Immature natural killer cell (primary cell): ENCODE measurements at regions not wholly inside any gene's neighbourhood (a gene's known extent, or its start where the extent isn't known, plus 50 kb on each side); places are given as distances from the start of the nearest gene placed in this dataset.
A peak's percentile ranks its signal among the peaks of the same experiment; 100 is the strongest.

Experiments
- DNase-seq, 3 donors: peaks; one replicate each; pipeline ENCODE4 v3.0.0; 2022; ENCODE audit warnings: mixed read lengths in 1 of 3
- H3K27ac Mint-ChIP-seq, 6 donors: one replicate each; pipeline ENCODE4 v1.8.0; 2020; ENCODE audit warnings: mixed read lengths in 6 of 6, mild to moderate bottlenecking in 5 of 6, inconsistent platforms in 4 of 6, moderate library complexity in 3 of 6
- H3K27me3 Mint-ChIP-seq, 3 donors: one replicate each; pipeline ENCODE4 v1.8.0; 2020 to 2021; ENCODE audit warnings: low read depth in 3 of 3, mild to moderate bottlenecking in 3 of 3, mixed read lengths in 3 of 3, moderate library complexity in 3 of 3, inconsistent platforms in 1 of 3
- H3K36me3 Mint-ChIP-seq, 3 donors: one replicate each; pipeline ENCODE4 v1.8.0; 2020; ENCODE audit warnings: mixed read lengths in 3 of 3, inconsistent platforms in 2 of 3, mild to moderate bottlenecking in 2 of 3
- H3K4me1 Mint-ChIP-seq, 2 donors: one replicate each; pipeline ENCODE4 v1.8.0; 2020; ENCODE audit warnings: inconsistent platforms in 2 of 2, mild to moderate bottlenecking in 2 of 2, mixed read lengths in 2 of 2, moderate library complexity in 1 of 2
- H3K4me3 Mint-ChIP-seq, 5 donors: one replicate each; pipeline ENCODE4 v1.8.0; 2020; ENCODE audit warnings: mild to moderate bottlenecking in 5 of 5, mixed read lengths in 5 of 5, inconsistent platforms in 3 of 5, moderate library complexity in 3 of 5
- H3K9me3 Mint-ChIP-seq, 6 donors: one replicate each; pipeline ENCODE4 v1.8.0; 2020; ENCODE audit warnings: mild to moderate bottlenecking in 6 of 6, mixed read lengths in 6 of 6, inconsistent platforms in 4 of 6, moderate library complexity in 3 of 6

GRCh38 chr5:50947906-50948683 lies 281.7 kb downstream of the PARP8 start:
- peaks cover 0 to 2% (median 0%) of the 10 kb centered on the region in 3 donors for H3K27me3 Mint-ChIP-seq
- H3K36me3 Mint-ChIP-seq, result no peaks in the 10 kb centered on the region
- no peak overlapping the region for H3K27ac Mint-ChIP-seq
- H3K4me1 Mint-ChIP-seq, result no peaks in the 10 kb centered on the region
- H3K9me3 Mint-ChIP-seq, result peaks cover 0 to 10% (median 4%) of the 10 kb centered on the region in 6 donors
- H3K4me3 Mint-ChIP-seq, result no peak overlapping the region
- no peak for DNase-seq

DNA sequence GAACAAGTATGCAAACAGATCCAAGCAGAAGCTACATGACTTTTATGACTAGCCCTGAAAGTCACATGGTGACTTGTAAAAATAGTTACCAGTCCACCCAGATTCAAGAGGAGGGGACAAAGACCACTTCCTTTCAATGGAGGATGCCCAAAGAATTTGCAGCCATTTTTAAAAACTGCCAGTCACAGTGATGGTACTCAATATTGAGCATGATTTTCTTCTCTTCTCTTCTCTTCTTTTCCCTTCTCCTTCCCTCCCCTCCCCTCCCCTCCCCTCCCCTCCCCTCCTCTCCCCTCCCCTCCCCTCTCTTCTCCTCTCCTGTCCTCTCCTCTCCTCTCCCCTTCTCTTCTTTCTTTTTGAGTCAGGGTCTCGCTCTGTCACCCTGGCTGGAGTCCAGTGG lies 286.9 kb downstream of the PARP8 start:
- H3K9me3 Mint-ChIP-seq, result peaks cover 0 to 4% (median 0%) of the 10 kb centered on the region in 6 donors
- peaks cover 0 to 6% (median 2%) of the 10 kb centered on the region in 3 donors for H3K27me3 Mint-ChIP-seq
- no peak for DNase-seq
- no peak overlapping the region for H3K27ac Mint-ChIP-seq
- H3K4me1 Mint-ChIP-seq, result no peaks in the 10 kb centered on the region
- no peak overlapping the region for H3K4me3 Mint-ChIP-seq
- no peaks in the 10 kb centered on the region for H3K36me3 Mint-ChIP-seq

GRCh38 chr5:50958852-50959457 lies 292.5 kb downstream of the PARP8 start:
- DNase-seq, result no peak
- H3K36me3 Mint-ChIP-seq, result no peaks in the 10 kb centered on the region
- peaks cover 9 to 19% (median 12%) of the 10 kb centered on the region in 3 donors for H3K27me3 Mint-ChIP-seq
- peaks cover 10 to 13% of the 10 kb centered on the region in 2 donors for H3K4me1 Mint-ChIP-seq
- no peak overlapping the region for H3K27ac Mint-ChIP-seq
- H3K4me3 Mint-ChIP-seq, result no peak overlapping the region
- H3K9me3 Mint-ChIP-seq, result peaks cover 0 to 5% (median 0%) of the 10 kb centered on the region in 6 donors

- Mint-ChIP-seq H3K4me1 (peaks cover 35 to 46% of the 10 kb centered on the region in 2 donors), H3K27me3 (peaks cover 18 to 54% (median 32%) of the 10 kb centered on the region in 3 donors), H3K4me3 (peak overlapping the region; percentile 69 to 84 (median 82)), H3K36me3 (no peaks in the 10 kb centered on the region), H3K27ac (no peak overlapping the region), H3K9me3 (peaks cover 0 to 8% (median 0%) of the 10 kb centered on the region in 6 donors)
- peak; percentile 16 to 46 (median 27) for DNase-seq
Measured at GRCh38 chr5:50962934-50963872, 296.8 kb downstream of the PARP8 start.

- DNase-seq, result no peak
- peaks cover 0 to 6% (median under 1%) of the 10 kb centered on the region in 6 donors for H3K9me3 Mint-ChIP-seq
- H3K4me3 Mint-ChIP-seq, result peak overlapping the region; percentile 16 to 63 (median 22)
- H3K27ac Mint-ChIP-seq, result no peak overlapping the region
- H3K4me1 Mint-ChIP-seq, result peaks cover 45 to 55% of the 10 kb centered on the region in 2 donors
- H3K27me3 Mint-ChIP-seq, result peaks cover 21 to 59% (median 38%) of the 10 kb centered on the region in 3 donors
- peaks cover 0 to 2% (median 0%) of the 10 kb centered on the region in 3 donors for H3K36me3 Mint-ChIP-seq
Measured at GRCh38 chr5:50963971-50964745, 297.7 kb downstream of the PARP8 start.

DNA sequence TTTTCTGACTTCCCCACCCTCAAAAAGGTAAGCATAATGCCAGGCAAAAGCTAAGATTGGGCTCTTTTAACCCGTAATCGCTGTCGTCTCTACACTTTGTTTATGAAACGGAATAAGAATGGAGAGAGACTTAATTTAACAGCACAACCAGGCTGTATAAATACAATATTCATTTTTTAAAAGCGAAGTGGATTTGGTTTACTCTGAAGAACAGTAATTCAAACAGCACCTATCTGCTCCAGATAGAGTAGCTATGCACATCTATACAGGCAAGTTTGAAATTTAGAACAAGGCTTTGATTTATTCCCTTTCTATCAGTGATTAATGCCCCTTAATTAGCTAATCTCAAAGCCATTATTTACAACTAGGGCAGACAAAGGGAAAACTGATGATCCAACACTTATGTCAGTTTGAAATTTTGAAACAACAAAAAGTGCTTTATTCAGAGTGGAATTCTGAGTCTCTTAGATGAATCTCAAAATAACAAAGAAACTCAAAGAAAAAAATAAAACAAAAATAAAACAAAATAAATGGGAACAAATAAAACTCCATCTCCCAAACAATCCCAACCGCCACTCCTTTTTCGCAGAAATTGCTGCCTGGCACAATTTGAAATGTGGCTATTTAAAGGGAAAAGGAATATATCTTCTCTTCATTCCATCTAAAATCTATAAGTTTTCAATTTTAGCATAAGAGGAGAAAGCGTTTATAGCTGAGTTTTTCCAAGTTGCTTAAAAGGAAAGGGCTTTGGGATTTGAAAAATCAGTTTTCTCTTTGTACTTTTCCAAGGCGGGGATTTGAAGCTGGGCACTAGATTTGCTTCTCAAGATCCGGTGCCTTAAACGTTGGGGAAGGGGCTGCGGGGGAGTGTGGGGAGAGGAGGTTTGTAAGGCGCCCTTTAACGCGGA lies 298.6 kb downstream of the PARP8 start:
- Mint-ChIP-seq H3K4me3 (peak overlapping the region in 2 of 5 donors; percentile 60 to 63), H3K36me3 (peaks cover 0 to 2% (median 0%) of the 10 kb centered on the region in 3 donors), H3K4me1 (peaks cover 45 to 55% of the 10 kb centered on the region in 2 donors), H3K27ac (no peak overlapping the region), H3K27me3 (peaks cover 25 to 59% (median 38%) of the 10 kb centered on the region in 3 donors), H3K9me3 (peaks cover 0 to 6% (median under 1%) of the 10 kb centered on the region in 6 donors)
- no peak for DNase-seq

DNA sequence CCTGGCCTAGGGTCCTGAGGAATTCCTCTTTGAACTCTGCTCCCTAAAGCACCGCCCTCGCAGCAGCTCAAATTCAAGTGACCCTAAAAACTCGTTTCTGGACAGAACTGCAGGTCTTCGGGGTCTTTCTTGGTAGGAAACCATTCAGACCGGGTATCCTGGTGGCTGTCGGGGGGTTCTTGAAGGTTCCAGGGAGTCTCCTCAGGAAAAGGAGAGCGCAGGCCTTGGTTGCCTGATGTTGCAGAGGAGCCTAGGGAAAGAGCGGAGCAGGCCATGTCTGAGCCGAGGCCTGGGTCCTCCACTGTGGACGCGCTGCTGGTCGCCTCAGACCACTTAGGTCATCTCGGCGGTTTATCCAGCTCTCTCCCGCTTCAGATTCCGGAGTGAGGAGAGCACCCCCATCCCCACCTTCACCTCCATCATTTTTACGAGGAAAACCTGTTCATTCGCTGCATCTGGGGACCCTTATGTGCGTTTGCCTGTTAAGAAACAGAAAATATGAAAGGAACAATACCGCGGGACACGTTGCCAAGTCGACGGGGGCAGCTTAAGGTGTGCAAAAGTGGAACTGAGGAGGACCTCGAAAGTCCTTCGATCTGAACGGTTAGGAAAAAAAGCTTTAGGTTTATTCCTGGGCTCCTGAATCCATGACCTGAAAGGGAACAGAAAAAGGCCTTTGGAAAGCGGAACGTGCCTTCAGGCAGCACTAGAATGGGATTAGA lies 299.4 kb downstream of the PARP8 start:
- H3K27me3 Mint-ChIP-seq, result peaks cover 27 to 55% (median 35%) of the 10 kb centered on the region in 3 donors
- no peak overlapping the region for H3K27ac Mint-ChIP-seq
- H3K4me3 Mint-ChIP-seq, result peak overlapping the region in 3 of 5 donors; percentile 2 to 22 (median 5)
- H3K9me3 Mint-ChIP-seq, result peaks cover 0 to 6% (median under 1%) of the 10 kb centered on the region in 6 donors
- peaks cover 45 to 55% of the 10 kb centered on the region in 2 donors for H3K4me1 Mint-ChIP-seq
- no peak for DNase-seq
- peaks cover 0 to 2% (median 0%) of the 10 kb centered on the region in 3 donors for H3K36me3 Mint-ChIP-seq

DNA sequence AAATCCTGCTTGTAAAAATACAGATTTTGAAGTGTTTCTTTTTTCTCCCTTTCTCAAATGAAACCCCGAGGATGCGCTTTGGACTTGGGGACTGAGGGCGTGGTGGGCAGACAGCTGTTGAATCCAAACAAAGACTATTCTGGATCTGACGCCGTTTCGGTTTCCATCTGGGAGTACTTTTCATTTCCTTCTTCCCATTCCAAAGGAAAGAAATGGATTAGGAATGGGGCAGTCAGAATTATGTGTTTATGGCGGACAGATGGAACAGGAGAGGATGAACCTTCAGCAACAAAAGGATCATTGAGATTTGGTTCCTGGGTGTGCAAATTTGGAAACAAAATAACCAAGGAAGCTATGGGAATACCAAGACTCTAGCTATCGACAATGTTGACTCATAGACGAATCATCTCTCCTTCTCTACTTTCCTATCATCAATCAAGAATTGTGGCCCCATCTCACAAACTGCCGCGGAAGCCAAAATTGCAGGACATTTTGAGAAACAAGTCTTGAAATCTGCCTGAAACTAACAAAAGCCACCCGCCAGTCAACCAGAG lies 300.6 kb downstream of the PARP8 start:
- Mint-ChIP-seq H3K27me3 (peaks cover 28 to 62% (median 35%) of the 10 kb centered on the region in 3 donors), H3K4me1 (peaks cover 45 to 55% of the 10 kb centered on the region in 2 donors), H3K27ac (no peak overlapping the region), H3K36me3 (peaks cover 0 to 2% (median 0%) of the 10 kb centered on the region in 3 donors), H3K9me3 (peaks cover 0 to 6% (median under 1%) of the 10 kb centered on the region in 6 donors), H3K4me3 (peak overlapping the region; percentile 44 to 73 (median 62))
- no peak for DNase-seq

GRCh38 chr5:50967563-50968355 lies 301.3 kb downstream of the PARP8 start:
- Mint-ChIP-seq H3K27ac (no peak overlapping the region), H3K36me3 (peaks cover 0 to 2% (median 0%) of the 10 kb centered on the region in 3 donors), H3K4me3 (peak overlapping the region; percentile 44 to 73 (median 62)), H3K9me3 (peaks cover 0 to 6% (median under 1%) of the 10 kb centered on the region in 6 donors), H3K27me3 (peaks cover 28 to 62% (median 34%) of the 10 kb centered on the region in 3 donors), H3K4me1 (peaks cover 43 to 53% of the 10 kb centered on the region in 2 donors)
- DNase-seq, result no peak

DNA sequence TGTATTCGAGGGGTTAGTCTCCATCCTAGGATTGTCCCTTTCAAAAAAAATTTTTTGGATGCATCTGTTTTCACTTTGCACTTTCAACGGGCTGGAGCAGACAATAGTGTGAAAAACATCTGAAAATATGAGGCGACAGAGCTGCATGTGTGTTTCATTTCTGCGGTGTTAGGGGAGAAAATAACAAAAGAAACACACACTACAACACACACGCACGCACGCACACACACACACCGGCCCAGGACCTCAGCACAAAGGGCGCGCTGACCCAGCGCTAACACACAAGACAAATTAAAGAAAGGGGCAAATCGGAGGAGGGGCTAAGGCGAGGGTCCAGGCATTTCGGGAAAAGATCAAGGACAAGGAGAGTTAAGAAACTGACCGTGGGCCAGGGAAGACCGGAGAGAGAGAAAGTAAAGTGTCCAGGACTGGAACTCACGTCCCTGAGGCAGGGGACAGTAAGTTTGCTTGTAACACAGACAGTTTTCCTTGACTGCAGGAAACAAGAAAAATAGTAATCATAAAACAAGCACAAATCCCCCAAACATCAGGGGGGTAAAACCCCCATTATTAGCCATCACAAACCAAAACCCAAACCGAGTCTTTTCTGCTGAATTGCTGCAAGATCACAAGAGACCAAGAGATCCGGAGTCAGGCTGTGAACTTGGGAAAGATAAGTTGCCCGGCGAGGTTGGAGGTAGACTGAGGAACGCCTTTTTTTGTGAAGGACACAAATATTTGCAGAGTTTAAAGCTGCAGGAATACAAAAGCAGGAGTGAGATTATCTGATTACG lies 302.1 kb downstream of the PARP8 start:
- Mint-ChIP-seq H3K9me3 (peaks cover 0 to 6% (median under 1%) of the 10 kb centered on the region in 6 donors), H3K27me3 (peaks cover 21 to 55% (median 28%) of the 10 kb centered on the region in 3 donors), H3K4me1 (peaks cover 35 to 45% of the 10 kb centered on the region in 2 donors), H3K4me3 (peak overlapping the region in 4 of 5 donors; percentile 7 to 73 (median 44)), H3K27ac (no peak overlapping the region), H3K36me3 (peaks cover 0 to 2% (median 0%) of the 10 kb centered on the region in 3 donors)
- DNase-seq, result no peak
